BLaER1 (cell line): ENCODE measurements at regions not wholly inside any gene's neighbourhood (a gene's known extent, or its start where the extent isn't known, plus 50 kb on each side); places are given as distances from the start of the nearest gene placed in this dataset.

Experiments used
- H3K27ac ChIP-seq: shearing (Covaris generic); formaldehyde crosslinking; 2 replicates; pipeline ENCODE4 v1.8.1; 2022
- H3K27me3 ChIP-seq: shearing (Covaris generic); formaldehyde crosslinking; 2 replicates; pipeline ENCODE4 v1.8.1; 2022
- H3K36me3 ChIP-seq: shearing (Covaris generic); formaldehyde crosslinking; 2 replicates; pipeline ENCODE4 v1.8.1; 2022
- H3K4me1 ChIP-seq: shearing (Covaris generic); formaldehyde crosslinking; 2 replicates; pipeline ENCODE4 v1.8.1; 2022
- H3K4me2 ChIP-seq: shearing (Covaris generic); formaldehyde crosslinking; 2 replicates; pipeline ENCODE4 v1.8.1; 2022
- H3K4me3 ChIP-seq: shearing (Covaris generic); formaldehyde crosslinking; 2 replicates; pipeline ENCODE4 v1.8.1; 2022
- H3K9ac ChIP-seq: shearing (Covaris generic); formaldehyde crosslinking; 2 replicates; pipeline ENCODE4 v1.8.1; 2022
- H3K9me3 ChIP-seq: shearing (Covaris generic); formaldehyde crosslinking; 2 replicates; pipeline ENCODE4 v1.8.1; 2022
- H4K20me1 ChIP-seq: shearing (Covaris generic); formaldehyde crosslinking; 2 replicates; pipeline ENCODE4 v1.8.1; 2022
- Cebpa-rat ChIP-seq: shearing (Covaris generic); IDR thresholded peaks from 2 replicates; pipeline ENCODE4 v1.8.1; 2022

DNA sequence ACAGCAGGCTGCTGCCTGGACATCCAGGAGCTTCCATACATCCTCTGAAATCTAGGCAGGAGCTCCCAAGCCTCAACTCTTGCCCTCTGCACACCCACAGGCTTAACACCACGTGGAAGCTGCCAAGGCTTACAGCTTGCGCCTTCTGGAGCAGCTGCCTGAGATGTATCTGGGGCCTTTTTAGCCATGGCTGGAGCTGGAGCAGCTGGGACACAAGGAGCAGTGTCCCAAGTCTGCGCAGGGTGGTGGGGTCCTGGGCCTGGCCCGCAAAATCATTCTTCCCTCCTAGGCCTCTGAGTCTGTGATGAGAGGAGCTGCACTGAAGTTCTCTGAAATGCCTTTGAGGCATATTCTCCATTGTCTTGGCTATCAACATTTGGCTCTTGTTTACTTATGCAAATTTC, 255.0 kb downstream of the DLL1 start:
- no peak overlapping the region for H3K9ac ChIP-seq
- H4K20me1 ChIP-seq: no peaks in the 10 kb centered on the region
- no peak for TF ChIP-seq Cebpa-rat
- H3K4me2 ChIP-seq: no peak overlapping the region
- no peak overlapping the region for H3K27ac ChIP-seq
- H3K4me3 ChIP-seq: no peak overlapping the region
- no peaks in the 10 kb centered on the region for H3K27me3 ChIP-seq
- H3K9me3 ChIP-seq: peaks cover 27% of the 10 kb centered on the region
- H3K36me3 ChIP-seq: no peaks in the 10 kb centered on the region
- H3K4me1 ChIP-seq: peaks cover 5% of the 10 kb centered on the region; the same call in 1 of the 2 replicates

DNA sequence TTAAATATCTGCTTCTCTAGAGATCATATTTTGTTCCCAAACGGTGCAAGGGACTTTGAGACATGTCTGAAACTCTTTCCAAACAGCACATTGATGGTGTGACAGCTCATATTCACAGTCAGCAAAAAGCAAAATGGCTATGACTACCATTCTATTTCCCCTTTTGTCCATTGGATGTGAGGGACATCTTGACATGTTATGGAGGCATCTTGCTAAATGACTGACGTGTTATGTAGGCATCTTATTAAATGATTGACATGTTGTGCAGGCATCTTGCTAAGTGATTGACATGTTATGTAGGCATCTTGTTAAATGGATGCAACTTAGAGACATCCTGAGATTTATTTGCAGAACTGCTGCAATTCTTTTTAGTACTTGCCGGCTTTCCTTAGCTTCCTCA, 255.8 kb downstream of the DLL1 start:
- no peak overlapping the region for H3K27ac ChIP-seq
- no peak overlapping the region for H3K4me3 ChIP-seq
- H3K4me1 ChIP-seq: peaks cover 5% of the 10 kb centered on the region; the same call in 1 of the 2 replicates
- no peaks in the 10 kb centered on the region for H4K20me1 ChIP-seq
- TF ChIP-seq Cebpa-rat: no peak
- no peaks in the 10 kb centered on the region for H3K27me3 ChIP-seq
- H3K4me2 ChIP-seq: no peak overlapping the region
- peaks cover 27% of the 10 kb centered on the region for H3K9me3 ChIP-seq
- H3K9ac ChIP-seq: no peak overlapping the region
- no peaks in the 10 kb centered on the region for H3K36me3 ChIP-seq

DNA sequence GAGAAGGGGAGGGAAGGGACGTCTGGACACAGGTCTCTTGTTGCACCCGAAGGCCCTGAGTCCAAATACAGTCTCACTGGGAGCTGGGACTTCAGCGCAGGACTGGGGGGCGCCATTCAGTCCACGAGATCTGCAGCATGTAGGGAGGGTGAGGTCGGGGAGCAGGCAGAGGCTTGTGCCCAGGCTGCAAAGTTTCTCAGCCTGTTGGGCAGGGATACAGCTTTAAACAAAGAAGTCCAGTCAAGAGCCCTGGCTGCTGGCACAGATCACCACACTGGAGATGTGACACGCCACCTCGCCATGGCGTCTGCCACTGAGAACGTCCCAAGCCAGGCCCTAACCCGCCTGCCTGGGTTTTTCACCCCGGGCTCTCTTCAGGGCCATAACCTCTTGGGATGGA, 256.6 kb downstream of the DLL1 start:
- no peak overlapping the region for H3K4me2 ChIP-seq

DNA sequence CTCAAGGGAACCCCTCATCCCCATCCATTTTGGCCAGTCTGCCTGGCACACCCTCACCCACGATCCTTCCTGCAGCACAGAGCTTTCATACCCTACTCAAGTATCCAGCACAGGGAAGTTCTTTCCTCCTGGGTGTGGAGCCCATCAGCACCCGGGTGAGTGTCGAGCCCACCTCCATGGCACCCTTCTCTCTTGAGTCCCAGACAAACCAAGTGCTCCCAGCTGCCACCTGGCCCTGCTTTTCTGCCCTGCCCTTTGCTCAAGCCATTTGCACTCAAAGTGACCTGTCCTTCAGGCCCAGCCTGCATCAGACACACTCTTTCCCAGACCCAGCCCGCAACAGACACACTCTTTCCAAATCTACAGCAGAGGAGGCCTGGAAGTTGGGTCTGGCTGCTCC, 257.2 kb downstream of the DLL1 start:
- peaks cover 27% of the 10 kb centered on the region for H3K9me3 ChIP-seq
- H3K4me2 ChIP-seq: no peak overlapping the region
- TF ChIP-seq Cebpa-rat: no peak
- no peak overlapping the region for H3K9ac ChIP-seq
- H4K20me1 ChIP-seq: no peaks in the 10 kb centered on the region
- no peak overlapping the region for H3K4me3 ChIP-seq
- H3K36me3 ChIP-seq: no peaks in the 10 kb centered on the region
- H3K27me3 ChIP-seq: no peaks in the 10 kb centered on the region
- H3K4me1 ChIP-seq: peaks cover 2% of the 10 kb centered on the region; the same call in 1 of the 2 replicates
- H3K27ac ChIP-seq: no peak overlapping the region

More for the DNA sequence above, 256.6 kb downstream of the DLL1 start:
- Histone ChIP-seq H4K20me1 (no peaks in the 10 kb centered on the region), H3K9me3 (peaks cover 27% of the 10 kb centered on the region), H3K27me3 (no peaks in the 10 kb centered on the region), H3K4me3 (no peak overlapping the region), H3K36me3 (no peaks in the 10 kb centered on the region), H3K9ac (no peak overlapping the region), H3K27ac (no peak overlapping the region), H3K4me1 (peaks cover 5% of the 10 kb centered on the region; the same call in 1 of the 2 replicates)
- no peak for TF ChIP-seq Cebpa-rat

DNA sequence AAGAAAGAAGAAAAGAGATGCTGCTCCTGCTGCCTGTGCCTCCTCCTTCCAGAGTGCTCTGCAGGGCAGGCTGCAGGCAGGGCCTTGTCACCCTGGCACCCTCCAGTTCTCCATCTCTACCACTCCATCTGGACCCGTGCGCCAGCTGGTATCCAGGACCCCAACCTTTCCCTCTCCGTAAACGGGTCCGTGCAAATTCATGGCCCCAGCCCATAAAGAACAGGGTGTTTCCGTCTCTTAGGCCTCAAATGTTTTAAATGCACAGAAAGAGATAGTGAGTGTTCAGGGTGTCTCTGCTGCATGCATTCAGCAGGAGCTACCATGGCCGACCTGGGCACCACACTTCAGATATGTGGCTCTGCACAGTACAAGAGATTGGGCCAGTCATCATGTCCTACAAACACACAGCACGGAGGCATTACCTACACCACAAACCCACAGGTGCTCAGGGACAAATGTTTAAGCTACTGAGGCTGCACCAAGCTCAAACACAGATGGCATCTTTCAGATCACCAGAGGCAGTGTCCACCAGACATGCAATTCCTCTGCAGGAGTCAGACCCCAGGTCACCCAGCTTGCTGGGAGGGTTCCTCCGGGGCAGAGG, 258.1 kb downstream of the DLL1 start:
- Histone ChIP-seq H4K20me1 (no peaks in the 10 kb centered on the region), H3K9ac (no peak overlapping the region), H3K9me3 (peaks cover 27% of the 10 kb centered on the region), H3K4me1 (no peaks in the 10 kb centered on the region), H3K27me3 (no peaks in the 10 kb centered on the region), H3K4me3 (no peak overlapping the region), H3K27ac (no peak overlapping the region), H3K36me3 (no peaks in the 10 kb centered on the region), H3K4me2 (no peak overlapping the region)
- TF ChIP-seq Cebpa-rat: no peak

DNA sequence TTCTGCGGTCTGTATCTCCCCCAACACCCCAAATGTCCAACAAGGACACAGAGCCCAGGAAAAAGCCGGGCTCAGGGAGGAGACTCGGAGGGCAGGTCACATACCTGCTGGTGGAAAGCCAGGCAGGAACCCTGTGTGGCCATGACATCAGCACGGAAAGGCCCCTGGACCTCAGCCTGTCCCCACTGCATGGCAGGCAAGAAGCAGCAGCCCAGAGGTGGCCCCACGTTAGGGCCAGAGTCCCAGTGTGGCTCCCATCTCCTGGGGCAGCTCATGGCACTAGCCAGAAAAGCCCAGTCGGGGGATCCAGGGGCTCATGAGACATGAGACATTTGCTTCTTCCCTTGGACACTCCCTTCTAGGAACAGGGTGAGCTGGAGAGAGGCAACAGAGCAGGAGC, 258.7 kb downstream of the DLL1 start:
- Histone ChIP-seq H3K27me3 (no peaks in the 10 kb centered on the region), H3K4me2 (no peak overlapping the region), H3K4me1 (no peaks in the 10 kb centered on the region), H3K36me3 (no peaks in the 10 kb centered on the region), H3K4me3 (no peak overlapping the region), H3K9me3 (peaks cover 27% of the 10 kb centered on the region), H3K27ac (no peak overlapping the region), H4K20me1 (no peaks in the 10 kb centered on the region), H3K9ac (no peak overlapping the region)
- TF ChIP-seq Cebpa-rat: no peak

DNA sequence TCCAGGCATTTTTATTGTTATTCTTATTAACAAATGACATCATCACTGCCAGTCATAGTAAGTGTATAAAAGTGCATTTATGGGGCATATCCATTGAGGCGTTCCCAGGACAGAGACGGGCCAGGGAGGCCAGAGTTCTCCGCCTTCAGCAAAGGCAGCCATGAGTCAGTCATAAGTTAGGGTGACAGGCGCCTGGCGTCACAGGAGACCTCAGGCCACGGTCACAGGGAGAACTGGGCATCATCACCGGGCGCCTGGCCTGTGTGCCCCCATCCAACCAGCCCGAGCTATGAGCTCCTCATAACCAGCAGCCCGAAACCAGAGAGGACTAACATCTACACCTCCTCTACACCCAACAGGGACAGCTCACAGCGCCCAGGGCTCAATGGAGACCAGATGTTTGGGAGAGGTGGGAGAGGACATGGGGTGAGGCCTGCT, 259.2 kb downstream of the DLL1 start:
- Histone ChIP-seq H3K9me3 (peaks cover 27% of the 10 kb centered on the region), H3K9ac (no peak overlapping the region), H3K27me3 (no peaks in the 10 kb centered on the region), H3K4me3 (no peak overlapping the region), H4K20me1 (no peaks in the 10 kb centered on the region), H3K4me2 (no peak overlapping the region), H3K27ac (no peak overlapping the region), H3K4me1 (no peaks in the 10 kb centered on the region), H3K36me3 (no peaks in the 10 kb centered on the region)
- TF ChIP-seq Cebpa-rat: no peak

DNA sequence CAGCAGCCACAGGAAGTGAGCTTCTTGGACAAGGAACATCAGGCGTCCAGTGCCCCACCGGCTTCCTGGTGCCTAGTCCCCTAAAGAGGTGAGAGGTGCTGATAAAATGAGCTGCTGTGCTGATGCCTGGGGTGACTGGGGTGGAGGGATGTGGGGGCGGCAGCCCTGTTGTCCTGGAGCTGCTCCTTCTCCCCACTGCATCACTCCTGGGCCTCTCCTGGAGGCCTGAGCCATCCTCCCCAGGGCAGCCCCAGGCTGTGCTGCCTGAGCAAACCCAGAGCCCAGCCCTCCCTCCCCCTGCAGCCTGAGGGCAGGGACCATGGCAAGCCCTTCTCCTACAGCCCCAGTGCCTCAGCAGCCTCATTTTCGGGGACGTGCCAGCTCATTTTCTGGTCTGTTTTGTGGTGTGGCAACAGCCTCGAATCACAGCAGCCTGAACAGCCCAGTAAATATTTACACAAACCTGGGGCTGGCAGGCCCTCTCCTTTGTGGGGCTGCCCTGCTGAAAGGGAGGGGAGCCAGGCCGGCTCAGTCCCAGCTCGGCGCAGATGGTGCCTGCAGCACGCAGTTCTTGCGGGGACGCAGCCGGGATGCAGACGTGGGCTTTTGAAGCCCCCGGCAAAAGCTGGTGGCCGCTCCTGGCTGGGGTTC, 259.9 kb downstream of the DLL1 start:
- TF ChIP-seq Cebpa-rat: no peak
- no peaks in the 10 kb centered on the region for H3K27me3 ChIP-seq
- H3K27ac ChIP-seq: no peak overlapping the region
- no peaks in the 10 kb centered on the region for H4K20me1 ChIP-seq
- no peaks in the 10 kb centered on the region for H3K36me3 ChIP-seq
- no peak overlapping the region for H3K4me2 ChIP-seq
- H3K4me1 ChIP-seq: no peaks in the 10 kb centered on the region
- no peak overlapping the region for H3K9ac ChIP-seq
- peaks cover 27% of the 10 kb centered on the region for H3K9me3 ChIP-seq
- H3K4me3 ChIP-seq: no peak overlapping the region

DNA sequence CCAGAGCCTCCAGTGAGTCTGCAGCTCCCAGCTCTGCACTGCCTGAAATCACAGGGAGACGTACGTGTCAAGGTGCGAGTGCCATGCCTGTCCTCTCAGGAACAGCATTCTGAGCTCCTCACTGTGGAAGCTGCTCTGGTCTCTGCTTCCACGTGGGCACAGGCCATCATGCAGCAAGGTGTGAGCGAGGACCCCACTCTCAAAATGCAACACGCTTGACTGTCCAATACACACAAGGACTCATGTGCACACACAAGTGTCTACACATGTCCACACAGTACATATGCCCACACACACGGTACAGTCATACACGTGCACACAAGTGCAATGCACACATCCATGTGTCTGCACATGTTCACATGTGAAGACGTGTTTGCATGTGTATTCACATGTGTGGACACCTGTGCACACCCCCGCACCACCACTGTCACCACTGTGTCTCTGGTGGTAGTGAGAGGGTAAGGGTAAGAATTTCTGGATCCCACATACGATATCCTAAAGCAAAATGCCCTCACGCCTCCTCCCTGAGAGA, 260.5 kb downstream of the DLL1 start:
- TF ChIP-seq Cebpa-rat: no peak
- H3K36me3 ChIP-seq: no peaks in the 10 kb centered on the region
- no peaks in the 10 kb centered on the region for H3K4me1 ChIP-seq
- peaks cover 22% of the 10 kb centered on the region for H3K9me3 ChIP-seq
- no peak overlapping the region for H3K9ac ChIP-seq
- no peaks in the 10 kb centered on the region for H3K27me3 ChIP-seq
- no peaks in the 10 kb centered on the region for H4K20me1 ChIP-seq
- H3K4me3 ChIP-seq: no peak overlapping the region
- H3K27ac ChIP-seq: no peak overlapping the region
- H3K4me2 ChIP-seq: no peak overlapping the region
